ENCODE measurements at regions not wholly inside any gene's neighbourhood (a gene's known extent, or its start where the extent isn't known, plus 50 kb on each side); places are given as distances from the start of the nearest gene placed in this dataset.

- Histone ChIP-seq H3K4me3 (no peak overlapping the region), H3K36me3 (no peaks in the 10 kb centered on the region), H3K9me3 (no peaks in the 10 kb centered on the region), H3K4me1 (no peaks in the 10 kb centered on the region), H3K27me3 (no peaks in the 10 kb centered on the region), H3K27ac (no peak overlapping the region)
- ATAC-seq (no peak), DNase-seq (no peak)
- in situ Hi-C loops (cut with MboI; ENCODE audit: low sequenced_read_pairs in 4 of 4), result no loop called here
- TF ChIP-seq POLR2A (IDR thresholded peaks at IDR 0.05), result no peak
- no peak for TF ChIP-seq CTCF (IDR thresholded peaks at IDR 0.05 in 4 of 5, conservative IDR thresholded peaks at IDR 0.05 in 1 of 5)
- intact Hi-C loops (cut with DNase I; ENCODE audit: low total_unique reads), result no loop called here
Measured at GRCh38 chr4:133982533-133983224, 218.9 kb downstream of the PABPC4L start.

- Histone ChIP-seq H3K4me1 (no peaks in the 10 kb centered on the region), H3K9me3 (no peaks in the 10 kb centered on the region), H3K27ac (no peak overlapping the region), H3K27me3 (no peaks in the 10 kb centered on the region), H3K4me3 (no peak overlapping the region), H3K36me3 (no peaks in the 10 kb centered on the region)
- TF ChIP-seq CTCF (IDR thresholded peaks at IDR 0.05 in 4 of 5, conservative IDR thresholded peaks at IDR 0.05 in 1 of 5), result no peak
- TF ChIP-seq POLR2A (IDR thresholded peaks at IDR 0.05), result no peak
- in situ Hi-C loops (cut with MboI; ENCODE audit: low sequenced_read_pairs in 4 of 4) (no loop called here), intact Hi-C loops (cut with DNase I; ENCODE audit: low total_unique reads) (no loop called here)
- ATAC-seq (no peak), DNase-seq (no peak)
Measured at GRCh38 chr4:133981327-133981726, 220.3 kb downstream of the PABPC4L start.

- in situ Hi-C loops (cut with MboI; ENCODE audit: low sequenced_read_pairs in 4 of 4), result no loop called here
Measured at GRCh38 chr4:133972586-133972985, 229.0 kb downstream of the PABPC4L start.

GRCh38 chr4:133969202-133969848 is 232.3 kb downstream of the PABPC4L start:
- no peaks in the 10 kb centered on the region for H3K9me3 ChIP-seq
- DNase-seq (no peak), ATAC-seq (no peak)
- no peaks in the 10 kb centered on the region for H3K27me3 ChIP-seq
- TF ChIP-seq POLR2A (IDR thresholded peaks at IDR 0.05) (no peak), CTCF (IDR thresholded peaks at IDR 0.05 in 4 of 5, conservative IDR thresholded peaks at IDR 0.05 in 1 of 5) (no peak)
- H3K27ac ChIP-seq, result no peak overlapping the region
- no peak overlapping the region for H3K4me3 ChIP-seq
- intact Hi-C loops (cut with DNase I; ENCODE audit: low total_unique reads), result no loop called here
- in situ Hi-C loops (cut with MboI; ENCODE audit: low sequenced_read_pairs in 4 of 4), result no loop called here
- H3K36me3 ChIP-seq, result no peaks in the 10 kb centered on the region
- H3K4me1 ChIP-seq, result no peaks in the 10 kb centered on the region

More at GRCh38 chr4:133972586-133972985, 229.0 kb downstream of the PABPC4L start:
- Histone ChIP-seq H3K27ac (no peak overlapping the region), H3K36me3 (no peaks in the 10 kb centered on the region), H3K9me3 (no peaks in the 10 kb centered on the region), H3K27me3 (no peaks in the 10 kb centered on the region), H3K4me1 (no peaks in the 10 kb centered on the region), H3K4me3 (no peak overlapping the region)
- TF ChIP-seq CTCF (IDR thresholded peaks at IDR 0.05 in 4 of 5, conservative IDR thresholded peaks at IDR 0.05 in 1 of 5) (no peak), POLR2A (IDR thresholded peaks at IDR 0.05) (no peak)
- ATAC-seq (no peak), DNase-seq (no peak)
- intact Hi-C loops (cut with DNase I; ENCODE audit: low total_unique reads), result no loop called here
